Epithelial cell of esophagus (primary cell): ENCODE measurements at regions not wholly inside any gene's neighbourhood (a gene's known extent, or its start where the extent isn't known, plus 50 kb on each side); places are given as distances from the start of the nearest gene placed in this dataset.

Experiments used
- DNase-seq: peaks from one replicate; pipeline ENCODE4 v3.0.0; 2010; ENCODE audit warnings: low read depth
- H3K4me3 ChIP-seq: 2 replicates; pipeline ENCODE4 v1.5.1; 2011; ENCODE audit warnings: mild to moderate bottlenecking, low read length, control low read depth
- TF ChIP-seq, protein P1 (sequence below): IDR thresholded peaks from 2 replicates; pipeline ENCODE4 v1.5.1; 2011; ENCODE audit warnings: low read depth, mild to moderate bottlenecking, low read length, control low read depth, inconsistent platforms; ENCODE audit not compliant: insufficient read depth; ENCODE audit errors: missing control alignments

DNA sequence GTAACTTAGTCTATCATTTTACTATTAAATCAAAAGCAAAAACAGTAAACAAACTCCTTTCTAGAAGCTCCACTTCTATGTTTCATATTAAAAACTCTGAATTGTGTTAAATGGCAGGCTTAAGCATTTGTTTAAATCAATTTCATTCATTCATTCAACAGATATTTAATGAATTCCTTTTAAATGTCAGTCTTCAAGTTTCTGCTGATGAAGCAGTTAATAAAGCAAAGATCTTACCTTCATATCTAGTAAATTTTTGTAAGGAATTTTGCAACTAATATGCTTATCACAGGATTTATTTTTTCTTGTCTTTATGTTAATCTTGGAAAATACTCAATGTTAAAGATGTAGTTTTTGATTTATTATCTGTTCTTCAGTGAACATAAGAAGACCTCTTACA lies 54.1 kb upstream of the RGS18 start:
- DNase-seq = no peak
- H3K4me3 ChIP-seq = no peak overlapping the region
- TF ChIP-seq, protein P1, sequence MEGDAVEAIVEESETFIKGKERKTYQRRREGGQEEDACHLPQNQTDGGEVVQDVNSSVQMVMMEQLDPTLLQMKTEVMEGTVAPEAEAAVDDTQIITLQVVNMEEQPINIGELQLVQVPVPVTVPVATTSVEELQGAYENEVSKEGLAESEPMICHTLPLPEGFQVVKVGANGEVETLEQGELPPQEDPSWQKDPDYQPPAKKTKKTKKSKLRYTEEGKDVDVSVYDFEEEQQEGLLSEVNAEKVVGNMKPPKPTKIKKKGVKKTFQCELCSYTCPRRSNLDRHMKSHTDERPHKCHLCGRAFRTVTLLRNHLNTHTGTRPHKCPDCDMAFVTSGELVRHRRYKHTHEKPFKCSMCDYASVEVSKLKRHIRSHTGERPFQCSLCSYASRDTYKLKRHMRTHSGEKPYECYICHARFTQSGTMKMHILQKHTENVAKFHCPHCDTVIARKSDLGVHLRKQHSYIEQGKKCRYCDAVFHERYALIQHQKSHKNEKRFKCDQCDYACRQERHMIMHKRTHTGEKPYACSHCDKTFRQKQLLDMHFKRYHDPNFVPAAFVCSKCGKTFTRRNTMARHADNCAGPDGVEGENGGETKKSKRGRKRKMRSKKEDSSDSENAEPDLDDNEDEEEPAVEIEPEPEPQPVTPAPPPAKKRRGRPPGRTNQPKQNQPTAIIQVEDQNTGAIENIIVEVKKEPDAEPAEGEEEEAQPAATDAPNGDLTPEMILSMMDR = no peak

DNA sequence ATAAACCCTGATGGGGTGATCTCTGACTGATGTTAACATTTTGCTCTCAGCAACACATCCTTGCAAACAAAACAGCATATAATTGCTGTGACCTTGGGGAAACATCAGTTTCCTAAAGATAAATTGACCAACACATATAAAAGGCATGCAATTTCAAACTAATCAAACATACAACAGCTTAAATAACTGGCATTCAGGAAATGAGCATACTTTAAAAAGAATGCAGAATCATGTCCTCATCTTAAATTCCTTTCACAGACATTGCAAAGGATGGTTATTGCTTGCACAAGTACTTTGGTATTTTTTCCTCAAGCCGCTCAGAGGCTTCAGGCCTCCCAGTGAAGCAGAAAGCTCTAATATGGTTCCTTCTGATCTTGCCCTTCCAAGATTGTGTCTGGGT lies 53.4 kb upstream of the RGS18 start:
- H3K4me3 ChIP-seq = no peak overlapping the region
- peak; percentile 60 for DNase-seq
- TF ChIP-seq, protein P1 = no peak

DNA sequence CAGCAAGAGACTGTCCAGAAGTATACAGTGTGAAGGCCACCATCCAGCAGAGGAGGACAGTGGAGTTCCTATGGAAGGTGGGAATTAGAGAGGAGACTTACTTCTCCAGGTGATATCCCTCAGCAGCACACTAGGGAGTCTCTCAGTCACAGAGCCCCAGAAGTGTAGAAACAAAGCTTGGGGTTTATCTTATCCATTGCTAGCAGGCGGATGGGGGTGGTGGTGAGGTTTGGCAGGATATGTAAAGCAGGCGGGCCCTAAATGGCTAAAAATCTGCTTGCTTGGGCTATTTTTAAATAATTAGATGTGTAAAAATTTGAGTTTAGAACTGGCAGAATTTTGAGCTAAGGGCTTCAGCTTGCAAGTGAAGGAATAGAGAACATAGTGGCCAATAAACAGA lies 50.1 kb upstream of the RGS18 start:
- TF ChIP-seq, protein P1 = no peak
- no peak overlapping the region for H3K4me3 ChIP-seq
- DNase-seq = no peak
